Hepatocyte (in vitro differentiated cells): ENCODE measurements at regions not wholly inside any gene's neighbourhood (a gene's known extent, or its start where the extent isn't known, plus 50 kb on each side); places are given as distances from the start of the nearest gene placed in this dataset.
A peak's percentile ranks its signal among the peaks of the same experiment; 100 is the strongest.

Experiments used
- DNase-seq: peaks from one replicate; pipeline ENCODE4 v3.0.0-alpha.2; 2016; ENCODE audit warnings: low spot score
- H2AFZ ChIP-seq: fragments of 200-600 bp; sonication (generic); 2 replicates; pipeline ENCODE4 v1.6.0; 2016; ENCODE audit warnings: antibody characterized with exemption, mild to moderate bottlenecking
- H3K27ac ChIP-seq: fragments of 200-600 bp; sonication (generic); 2 replicates; pipeline ENCODE4 v1.5.1; 2016; ENCODE audit warnings: mild to moderate bottlenecking
- H3K27me3 ChIP-seq: fragments of 200-600 bp; sonication (generic); 2 replicates; pipeline ENCODE4 v1.6.1; 2016
- H3K36me3 ChIP-seq: fragments of 200-600 bp; sonication (generic); replicated peaks from 2 replicates; pipeline ENCODE4 v1.5.1; 2016; ENCODE audit warnings: low read depth; ENCODE audit not compliant: insufficient read depth
- H3K4me1 ChIP-seq: fragments of 200-600 bp; sonication (generic); 2 replicates; pipeline ENCODE4 v1.5.1; 2016; ENCODE audit warnings: mild to moderate bottlenecking, moderate library complexity; ENCODE audit not compliant: insufficient read depth
- H3K4me2 ChIP-seq: fragments of 200-600 bp; sonication (generic); 2 replicates; pipeline ENCODE4 v1.6.0; 2016
- H3K4me3 ChIP-seq: fragments of 200-600 bp; sonication (generic); 2 replicates; pipeline ENCODE4 v1.5.1; 2016; ENCODE audit warnings: mild to moderate bottlenecking
- H3K79me2 ChIP-seq: fragments of 200-600 bp; sonication (generic); 2 replicates; pipeline ENCODE4 v1.6.0; 2017; ENCODE audit warnings: mild to moderate bottlenecking
- H3K9me2 ChIP-seq: fragments of 200-600 bp; sonication (generic); replicated peaks from 2 replicates; pipeline ENCODE4 v1.6.0; 2017; ENCODE audit warnings: mild to moderate bottlenecking; ENCODE audit not compliant: insufficient read depth
- H3K9me3 ChIP-seq: fragments of 200-600 bp; sonication (generic); 2 replicates; pipeline ENCODE4 v1.5.1; 2016; ENCODE audit warnings: low read depth, mild to moderate bottlenecking
- H4K20me1 ChIP-seq: fragments of 200-600 bp; sonication (generic); 2 replicates; pipeline ENCODE4 v1.6.0; 2016; ENCODE audit warnings: mild to moderate bottlenecking; ENCODE audit not compliant: insufficient read depth, poor library complexity, severe bottlenecking
- CTCF ChIP-seq: fragments of 200-600 bp; sonication (generic); IDR thresholded peaks from 2 replicates; pipeline ENCODE4 v1.5.1; 2016; ENCODE audit warnings: antibody characterized with exemption, mild to moderate bottlenecking; ENCODE audit not compliant: poor library complexity
- EZH2 ChIP-seq: fragments of 200-600 bp; sonication (generic); IDR thresholded peaks from 2 replicates; pipeline ENCODE4 v1.6.1; 2016; ENCODE audit warnings: antibody characterized with exemption, mild to moderate bottlenecking, borderline replicate concordance
- EZH2phosphoT487 ChIP-seq: fragments of 200-600 bp; sonication (generic); IDR thresholded peaks from one replicate; pipeline ENCODE4 v1.6.1; 2018; ENCODE audit warnings: antibody characterized with exemption, mild to moderate bottlenecking, low read depth, moderate library complexity; ENCODE audit not compliant: unreplicated experiment, severe bottlenecking
- WGBS: methylation state at CpG from one replicate; pipeline ENCODE4 v1.1.6; 2016; ENCODE audit warnings: low lambda C conversion rate; ENCODE audit errors: missing lambda C conversion rate; 5-methylcytosine and 5-hydroxymethylcytosine counted together

- TF ChIP-seq CTCF (no peak), EZH2phosphoT487 (no peak), EZH2 (no peak)
- Histone ChIP-seq H3K4me2 (no peak overlapping the region), H3K9me2 (no peaks in the 10 kb centered on the region), H3K36me3 (no peaks in the 10 kb centered on the region), H3K9me3 (no peaks in the 10 kb centered on the region), H3K4me1 (no peaks in the 10 kb centered on the region), H3K27me3 (no peaks in the 10 kb centered on the region), H3K4me3 (no peak overlapping the region), H3K27ac (no peak overlapping the region), H3K79me2 (no peaks in the 10 kb centered on the region), H4K20me1 (no peaks in the 10 kb centered on the region), H2AFZ (no peak overlapping the region)
- no peak for DNase-seq
Measured at GRCh38 chr2:14418115-14418514, 214.4 kb upstream of the LRATD1 start.

- 88% methylated on average over 5 of the region's 5 CpGs for WGBS
- no peaks in the 10 kb centered on the region for H3K27me3 ChIP-seq
- H3K79me2 ChIP-seq = no peaks in the 10 kb centered on the region
- TF ChIP-seq CTCF = no peak
- TF ChIP-seq EZH2phosphoT487 = no peak
- TF ChIP-seq EZH2 = no peak
- H3K9me2 ChIP-seq = no peaks in the 10 kb centered on the region
- no peaks in the 10 kb centered on the region for H3K36me3 ChIP-seq
- H3K27ac ChIP-seq = no peak overlapping the region
- peaks cover 7% of the 10 kb centered on the region for H3K4me1 ChIP-seq
- H4K20me1 ChIP-seq = no peaks in the 10 kb centered on the region
- no peak overlapping the region for H2AFZ ChIP-seq
- no peak overlapping the region for H3K4me3 ChIP-seq
- no peak for DNase-seq
- no peak overlapping the region for H3K4me2 ChIP-seq
- no peaks in the 10 kb centered on the region for H3K9me3 ChIP-seq
Measured at GRCh38 chr2:14420851-14421250, 211.7 kb upstream of the LRATD1 start.

GRCh38 chr2:14422426-14422825 lies 210.1 kb upstream of the LRATD1 start:
- Histone ChIP-seq H3K79me2 (no peaks in the 10 kb centered on the region), H3K9me2 (no peaks in the 10 kb centered on the region), H3K4me1 (peaks cover 8% of the 10 kb centered on the region), H3K9me3 (no peaks in the 10 kb centered on the region), H3K4me3 (no peak overlapping the region), H4K20me1 (no peaks in the 10 kb centered on the region), H3K4me2 (no peak overlapping the region), H3K27me3 (no peaks in the 10 kb centered on the region), H3K36me3 (no peaks in the 10 kb centered on the region), H3K27ac (peak overlapping the region; percentile 69), H2AFZ (no peak overlapping the region)
- DNase-seq = no peak
- TF ChIP-seq EZH2phosphoT487 = no peak
- TF ChIP-seq EZH2 = no peak
- TF ChIP-seq CTCF = no peak
- WGBS = 77% methylated on average over 4 of the region's 4 CpGs

GRCh38 chr2:14423145-14423906 lies 209.2 kb upstream of the LRATD1 start:
- H3K9me3 ChIP-seq = no peaks in the 10 kb centered on the region
- peaks cover 8% of the 10 kb centered on the region for H3K4me1 ChIP-seq
- DNase-seq = no peak
- no peak overlapping the region for H3K4me3 ChIP-seq
- no peak overlapping the region for H2AFZ ChIP-seq
- H4K20me1 ChIP-seq = no peaks in the 10 kb centered on the region
- no peaks in the 10 kb centered on the region for H3K9me2 ChIP-seq
- WGBS = 56% methylated on average over 2 of the region's 2 CpGs
- H3K4me2 ChIP-seq = peak overlapping the region; percentile 24
- no peaks in the 10 kb centered on the region for H3K27me3 ChIP-seq
- peak overlapping the region; percentile 69 for H3K27ac ChIP-seq
- TF ChIP-seq CTCF (no peak), EZH2 (no peak), EZH2phosphoT487 (no peak)
- H3K36me3 ChIP-seq = no peaks in the 10 kb centered on the region
- H3K79me2 ChIP-seq = no peaks in the 10 kb centered on the region
